Adrenal gland (tissue), 9 donors: ENCODE measurements at regions not wholly inside any gene's neighbourhood (a gene's known extent, or its start where the extent isn't known, plus 50 kb on each side); places are given as distances from the start of the nearest gene placed in this dataset.

Experiments
- DNase-seq, 7 donors: peaks; one replicate each; pipeline ENCODE4 v3.0.0-alpha.2; 2019 to 2020
- H3K27ac ChIP-seq, 5 donors: fragments of 200-600 bp; sonication (generic) in 4 of 5; 1 replicate in 3 of 5; 2 replicates in 2 of 5; pipeline versions ENCODE4 v1.5.1 to v1.8.0; 2016 to 2020; ENCODE audit warnings: mild to moderate bottlenecking in 1 of 5
- H3K27me3 ChIP-seq: fragments of 200-600 bp; 2 replicates; pipeline ENCODE4 v1.8.0; 2021
- H3K36me3 ChIP-seq, 2 donors: fragments of 200-600 bp; replicated peaks in 1 of 2; 1 replicate in 1 of 2; 2 replicates in 1 of 2; pipeline versions ENCODE4 v1.5.1 to v1.8.0; 2018 to 2022
- H3K4me1 ChIP-seq, 2 donors: fragments of 200-600 bp; replicated peaks in 1 of 2; 1 replicate in 1 of 2; 2 replicates in 1 of 2; pipeline versions ENCODE4 v1.5.1 to v1.8.0; 2018 to 2021
- H3K4me3 ChIP-seq, 4 donors: fragments of 200-600 bp; sonication (generic) in 3 of 4; one replicate each; pipeline ENCODE4 v1.5.1; 2016 to 2018
- H3K9me3 ChIP-seq, 3 donors: fragments of 200-600 bp; sonication (generic) in 1 of 3; replicated peaks in 1 of 3; 1 replicate in 2 of 3; 2 replicates in 1 of 3; pipeline versions ENCODE4 v1.5.1 to v1.8.0; 2016 to 2021
- POLR2A ChIP-seq, 2 donors: fragments of 450-650 bp; IDR thresholded peaks; one replicate each; pipeline ENCODE4 v1.6.1; 2017; ENCODE audit warnings: antibody characterized with exemption in 2 of 2, mild to moderate bottlenecking in 2 of 2, moderate library complexity in 1 of 2
- WGBS, 4 donors: extraction: QIAGEN DNeasy Blood & Tissue Kit in 2 of 4; methylation state at CpG; one replicate each; pipeline versions ENCODE4 v1.1.5 to v1.1.7; 2013 to 2017; 5-methylcytosine and 5-hydroxymethylcytosine counted together
- intact Hi-C, 2 donors: fragments of 100-400 bp; cut with DNase I; formaldehyde crosslinking; loops; one replicate each; pipeline versions ENCODE4 v1.14.1 to v1.15.0; 2022 to 2023
- TF ChIP-seq, protein P1 (sequence below), 6 experiments: fragments of 450-650 bp in 4 of 6; fragments of 200-600 bp in 2 of 6; sonication (generic) in 1 of 6; IDR thresholded peaks; 1 replicate in 5 of 6; 2 replicates in 1 of 6; pipeline versions ENCODE4 v1.5.1 to v1.8.0; 2016 to 2021; ENCODE audit warnings: antibody characterized with exemption in 6 of 6, mild to moderate bottlenecking in 2 of 6, moderate library complexity in 1 of 6
- donor health status: healthy with polysubstance abuse.
- donor health status: Bipolar disorder and iron deficiency.
- donor health status: DM: yes; HTN: yes; CAD: no.
- donor health status: DM: no; HTN: no; CAD: no.
- donor health status: DM: no; HTN: no; CAD: no.

DNA sequence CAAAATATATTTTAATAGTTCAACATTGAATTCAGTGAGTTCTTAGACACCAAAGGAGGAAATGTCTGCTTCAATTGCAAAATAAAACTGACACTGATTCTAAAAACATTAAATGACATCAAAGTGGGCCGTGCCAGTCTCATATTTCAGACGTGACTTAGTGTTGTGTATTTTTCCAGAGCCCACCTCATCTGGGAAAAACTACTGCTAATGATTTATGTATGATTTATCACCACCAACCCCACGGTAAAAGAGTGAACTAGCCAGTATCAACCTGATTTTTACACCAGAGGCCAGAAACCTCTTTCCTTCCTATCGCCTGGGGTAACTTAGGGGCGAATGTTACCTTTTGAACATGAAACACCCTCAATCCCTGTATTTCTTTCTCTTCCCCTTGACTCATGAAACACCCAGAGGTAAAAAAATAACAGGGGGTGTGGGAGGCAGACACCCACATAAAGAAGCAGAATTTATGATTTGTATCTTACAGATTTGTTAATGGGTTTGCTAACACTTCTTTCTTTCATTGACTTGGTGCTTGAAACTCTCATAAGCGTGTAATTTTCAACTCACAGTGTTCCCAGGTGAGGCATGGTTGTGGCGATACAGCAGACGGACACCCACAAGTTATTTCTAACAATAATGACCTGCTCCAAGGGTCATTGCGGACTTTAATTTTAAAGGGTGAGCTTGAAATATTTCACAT is 56.4 kb upstream of the FANCC start:
- 75 to 82% (median 82%) methylated on average over 9 of the region's 9 CpGs for WGBS, 4 donors
- Histone ChIP-seq H3K27ac (no peak overlapping the region), H3K36me3 (no peaks in the 10 kb centered on the region), H3K9me3 (no peaks in the 10 kb centered on the region), H3K4me3 (no peak overlapping the region), H3K27me3 (no peaks in the 10 kb centered on the region), H3K4me1 (no peaks in the 10 kb centered on the region)
- intact Hi-C loops: no loop called here
- no peak for TF ChIP-seq POLR2A (IDR thresholded peaks at IDR 0.05)
- TF ChIP-seq, protein P1, sequence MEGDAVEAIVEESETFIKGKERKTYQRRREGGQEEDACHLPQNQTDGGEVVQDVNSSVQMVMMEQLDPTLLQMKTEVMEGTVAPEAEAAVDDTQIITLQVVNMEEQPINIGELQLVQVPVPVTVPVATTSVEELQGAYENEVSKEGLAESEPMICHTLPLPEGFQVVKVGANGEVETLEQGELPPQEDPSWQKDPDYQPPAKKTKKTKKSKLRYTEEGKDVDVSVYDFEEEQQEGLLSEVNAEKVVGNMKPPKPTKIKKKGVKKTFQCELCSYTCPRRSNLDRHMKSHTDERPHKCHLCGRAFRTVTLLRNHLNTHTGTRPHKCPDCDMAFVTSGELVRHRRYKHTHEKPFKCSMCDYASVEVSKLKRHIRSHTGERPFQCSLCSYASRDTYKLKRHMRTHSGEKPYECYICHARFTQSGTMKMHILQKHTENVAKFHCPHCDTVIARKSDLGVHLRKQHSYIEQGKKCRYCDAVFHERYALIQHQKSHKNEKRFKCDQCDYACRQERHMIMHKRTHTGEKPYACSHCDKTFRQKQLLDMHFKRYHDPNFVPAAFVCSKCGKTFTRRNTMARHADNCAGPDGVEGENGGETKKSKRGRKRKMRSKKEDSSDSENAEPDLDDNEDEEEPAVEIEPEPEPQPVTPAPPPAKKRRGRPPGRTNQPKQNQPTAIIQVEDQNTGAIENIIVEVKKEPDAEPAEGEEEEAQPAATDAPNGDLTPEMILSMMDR (IDR thresholded peaks at IDR 0.05): no peak
- DNase-seq: no peak

DNA sequence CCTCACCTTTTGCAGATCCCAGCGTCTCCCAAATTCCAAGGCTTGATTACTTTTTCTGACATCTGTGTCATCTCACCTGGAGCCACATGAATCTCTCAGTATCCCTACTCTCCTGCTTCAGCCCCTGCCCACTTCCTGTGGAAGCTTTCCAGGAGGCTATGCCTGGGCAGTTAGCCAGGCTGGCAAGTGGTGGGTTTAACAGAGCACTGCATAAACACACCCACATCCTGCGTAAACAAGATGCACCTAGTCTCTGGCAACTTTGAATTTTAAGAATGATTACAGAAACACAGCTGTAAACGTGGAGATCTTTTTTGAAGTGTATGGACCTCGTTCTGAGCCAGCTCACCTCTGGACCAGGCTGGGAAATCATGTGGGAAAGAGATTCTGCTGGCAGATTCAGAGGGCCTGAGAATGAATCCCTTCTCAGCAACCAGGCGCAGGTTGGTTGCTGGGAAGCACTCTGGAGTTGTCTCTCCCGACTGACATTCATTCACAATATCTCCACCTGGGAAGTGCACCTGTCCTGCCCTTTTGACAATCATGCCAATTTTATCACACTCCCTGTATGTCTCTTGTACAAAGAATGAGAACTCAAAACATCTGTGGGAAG is 55.7 kb upstream of the FANCC start:
- intact Hi-C loops: no loop called here

DNA sequence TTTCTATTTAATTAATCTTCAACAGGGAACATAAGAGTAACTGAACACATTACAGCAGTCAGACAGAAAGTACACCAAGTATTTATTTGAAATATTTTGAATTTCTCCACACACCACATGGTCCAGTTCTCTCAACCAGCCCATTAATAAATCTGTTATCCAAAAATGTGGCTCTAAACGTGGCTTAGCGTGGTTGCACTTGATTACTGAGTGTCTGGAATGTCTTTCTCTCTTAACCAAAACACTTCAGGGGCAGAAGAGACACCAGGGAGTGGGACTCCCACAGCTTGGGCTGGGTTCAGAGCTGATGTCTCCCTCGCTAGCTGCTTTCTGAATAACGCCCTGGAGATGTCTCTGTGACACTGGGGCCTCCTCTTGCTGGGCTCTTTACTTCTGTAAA is 52.6 kb upstream of the FANCC start:
- Histone ChIP-seq H3K27ac (no peak overlapping the region), H3K4me3 (no peak overlapping the region), H3K9me3 (no peaks in the 10 kb centered on the region), H3K36me3 (no peaks in the 10 kb centered on the region), H3K4me1 (no peaks in the 10 kb centered on the region), H3K27me3 (peaks cover under 1% of the 10 kb centered on the region)
- intact Hi-C loops: no loop called here
- TF ChIP-seq, protein P1 (IDR thresholded peaks at IDR 0.05): no peak
- no peak for TF ChIP-seq POLR2A (IDR thresholded peaks at IDR 0.05)
- WGBS, 4 donors: 55 to 63% (median 57%) methylated on average over 4 of the region's 4 CpGs
- DNase-seq: no peak

More for the DNA sequence above, 55.7 kb upstream of the FANCC start:
- Histone ChIP-seq H3K4me3 (no peak overlapping the region), H3K4me1 (no peaks in the 10 kb centered on the region), H3K36me3 (no peaks in the 10 kb centered on the region), H3K27ac (no peak overlapping the region), H3K9me3 (no peaks in the 10 kb centered on the region), H3K27me3 (no peaks in the 10 kb centered on the region)
- no peak for DNase-seq
- 53 to 64% (median 60%) methylated on average over 6 of the region's 6 CpGs for WGBS, 4 donors
- TF ChIP-seq, protein P1 (IDR thresholded peaks at IDR 0.05): no peak
- TF ChIP-seq POLR2A (IDR thresholded peaks at IDR 0.05): no peak

DNA sequence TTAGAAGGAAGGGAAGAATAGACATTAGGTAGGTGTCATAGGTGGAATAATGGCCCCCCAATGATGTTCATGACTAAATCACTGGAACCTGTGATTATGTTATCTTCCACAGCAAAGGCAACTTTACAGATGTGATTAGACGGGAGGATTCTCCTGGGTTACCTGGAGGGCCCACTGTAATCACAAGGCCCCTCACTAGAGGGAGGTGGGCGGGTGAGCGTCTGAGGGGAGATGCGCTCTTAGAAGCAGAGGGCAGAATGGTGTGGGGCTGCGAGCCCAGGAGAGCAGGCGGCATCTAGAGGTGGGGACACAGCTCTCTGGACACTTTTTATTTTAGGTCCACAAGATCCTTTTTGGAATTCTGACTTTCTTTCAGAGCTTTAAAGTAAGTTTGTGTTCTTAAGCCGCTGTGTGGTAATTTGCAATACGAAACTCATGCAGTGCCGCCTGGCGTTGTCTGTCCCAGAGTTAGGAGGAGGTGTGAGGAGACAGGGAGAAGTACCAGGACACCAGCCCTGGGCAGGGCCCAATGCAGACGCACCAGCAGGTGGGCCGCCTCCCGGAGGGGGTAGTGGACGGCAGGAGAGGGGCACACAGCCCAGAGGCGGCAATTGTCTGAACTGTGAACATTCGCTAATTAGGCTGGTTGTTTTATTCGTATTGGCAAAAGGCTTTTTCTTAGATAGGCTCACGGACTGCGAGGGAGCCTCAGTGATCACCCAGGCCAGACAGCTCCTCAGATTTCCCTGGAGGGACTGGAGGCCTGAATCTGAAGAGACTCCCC is 51.1 kb upstream of the FANCC start:
- WGBS, 4 donors: 92 to 96% (median 93%) methylated on average over 16 to 19 of the region's 19 CpGs
- no peaks in the 10 kb centered on the region for H3K36me3 ChIP-seq
- no peaks in the 10 kb centered on the region for H3K4me1 ChIP-seq
- peaks cover 4% of the 10 kb centered on the region for H3K27me3 ChIP-seq
- no peak overlapping the region for H3K27ac ChIP-seq
- intact Hi-C loops: no loop called here
- no peak for DNase-seq
- TF ChIP-seq, protein P1 (IDR thresholded peaks at IDR 0.05): no peak
- no peak for TF ChIP-seq POLR2A (IDR thresholded peaks at IDR 0.05)
- no peaks in the 10 kb centered on the region for H3K9me3 ChIP-seq
- no peak overlapping the region for H3K4me3 ChIP-seq
